ENCODE measurements at regions not wholly inside any gene's neighbourhood (a gene's known extent, or its start where the extent isn't known, plus 50 kb on each side); places are given as distances from the start of the nearest gene placed in this dataset.

GRCh38 chr4:22091352-22091717 is 142.8 kb upstream of the KCNIP4 start:
- Histone ChIP-seq H3K4me3 (ENCODE audit: low read depth in 2 of 2, low read length in 1 of 2) (no peak overlapping the region), H2AFZ (ENCODE audit: low read depth) (no peak overlapping the region), H3F3A (replicated peaks; ENCODE audit: insufficient read depth) (no peaks in the 10 kb centered on the region), H3K27me3 (ENCODE audit: insufficient read depth) (no peaks in the 10 kb centered on the region), H3K79me2 (ENCODE audit: insufficient read depth) (no peaks in the 10 kb centered on the region), H3K9me2 (no peaks in the 10 kb centered on the region), H3K27ac (ENCODE audit: low read depth in 2 of 2, low read length in 1 of 2) (peak overlapping the region; percentile 50 to 72; a peak in 3 of 4 replicates), H3K4me1 (ENCODE audit: control insufficient read depth in 1 of 2, insufficient read depth in 2 of 2, low read depth in 1 of 2, low read length in 1 of 2) (no peaks in the 10 kb centered on the region), H3K36me3 (replicated peaks in 1 of 2; ENCODE audit: control insufficient read depth in 1 of 2, insufficient read depth in 2 of 2, low read length in 1 of 2) (no peaks in the 10 kb centered on the region), H4K20me1 (ENCODE audit: insufficient read depth) (no peaks in the 10 kb centered on the region), H3K9ac (no peak overlapping the region), H3K4me2 (no peak overlapping the region), H3K9me3 (no peaks in the 10 kb centered on the region)
- no peak for DNase-seq
- CTCF ChIA-PET: no interaction called here
- POLR2A ChIA-PET: no interaction called here
- TF ChIP-seq EZH2phosphoT487 (IDR thresholded peaks at IDR 0.05; ENCODE audit: borderline replicate concordance, low read depth) (no peak), CTCF (IDR thresholded peaks at IDR 0.05) (peak; percentile 22; the same call in 1 of the 2 replicates)

- no peaks in the 10 kb centered on the region for H3K27me3 ChIP-seq (ENCODE audit: insufficient read depth)
- H2AFZ ChIP-seq (ENCODE audit: low read depth): no peak overlapping the region
- no peaks in the 10 kb centered on the region for H3K9me3 ChIP-seq
- no peak overlapping the region for H3K4me2 ChIP-seq
- no peak overlapping the region for H3K4me3 ChIP-seq (ENCODE audit: low read depth in 2 of 2, low read length in 1 of 2)
- WGBS (ENCODE audit: low lambda C conversion rate): 5% methylated on average over 6 of the region's 6 CpGs
- H3K36me3 ChIP-seq (replicated peaks in 1 of 2; ENCODE audit: control insufficient read depth in 1 of 2, insufficient read depth in 2 of 2, low read length in 1 of 2): no peaks in the 10 kb centered on the region
- no peak for DNase-seq
- CTCF ChIA-PET: no interaction called here
- no peaks in the 10 kb centered on the region for H3K9me2 ChIP-seq
- no peaks in the 10 kb centered on the region for H3K4me1 ChIP-seq (ENCODE audit: control insufficient read depth in 1 of 2, insufficient read depth in 2 of 2, low read depth in 1 of 2, low read length in 1 of 2)
- POLR2A ChIA-PET: no interaction called here
- H3K27ac ChIP-seq (ENCODE audit: low read depth in 2 of 2, low read length in 1 of 2): peak overlapping the region; percentile 50 to 72; a peak in 3 of 4 replicates
- no peaks in the 10 kb centered on the region for H4K20me1 ChIP-seq (ENCODE audit: insufficient read depth)
- no peak overlapping the region for H3K9ac ChIP-seq
- no peaks in the 10 kb centered on the region for H3F3A ChIP-seq (replicated peaks; ENCODE audit: insufficient read depth)
- H3K79me2 ChIP-seq (ENCODE audit: insufficient read depth): no peaks in the 10 kb centered on the region
- TF ChIP-seq NFIC (IDR thresholded peaks at IDR 0.05; ENCODE audit: borderline replicate concordance) (no peak), RXRA (IDR thresholded peaks at IDR 0.05; ENCODE audit: borderline replicate concordance, low read depth) (no peak), EP300 (IDR thresholded peaks at IDR 0.05; ENCODE audit: borderline replicate concordance in 1 of 2, low read depth in 1 of 2, low read length in 1 of 2) (peak; percentile 11 to 50; a peak in 1 of 4 replicates), IRF3 (IDR thresholded peaks at IDR 0.05; ENCODE audit: low read depth, low read length) (no peak), RCOR1 (IDR thresholded peaks at IDR 0.05; ENCODE audit: low read length) (no peak), POLR2AphosphoS5 (IDR thresholded peaks at IDR 0.05; ENCODE audit: low read depth, low read length) (no peak), TCF12 (IDR thresholded peaks at IDR 0.05) (peak; percentile 84), FOXJ3 (CRISPR knock-in tag; IDR thresholded peaks at IDR 0.05) (no peak), USF2 (IDR thresholded peaks at IDR 0.05; ENCODE audit: borderline replicate concordance, low read depth, low read length) (no peak), YY1 (IDR thresholded peaks at IDR 0.05; ENCODE audit: low read depth) (no peak), ZBTB33 (IDR thresholded peaks at IDR 0.05; ENCODE audit: borderline replicate concordance, low read depth) (no peak), FOXM1 (IDR thresholded peaks at IDR 0.05; ENCODE audit: low read depth) (no peak), TEAD4 (IDR thresholded peaks at IDR 0.05; ENCODE audit: borderline replicate concordance, insufficient read depth) (no peak), MEF2A (IDR thresholded peaks at IDR 0.05; ENCODE audit: borderline replicate concordance, low read depth) (0 out of 2 replicates have a peak, but pooled peaks have one; percentile 25), ELF1 (IDR thresholded peaks at IDR 0.05) (no peak), SMC3 (IDR thresholded peaks at IDR 0.05; ENCODE audit: low read depth, low read length) (no peak), PBX3 (IDR thresholded peaks at IDR 0.05) (peak; percentile 63), RFX5 (IDR thresholded peaks at IDR 0.05; ENCODE audit: low read length) (no peak)
Observed at GRCh38 chr4:22090661-22091351, 142.2 kb upstream of the KCNIP4 start.
